ENCODE measurements at regions not wholly inside any gene's neighbourhood (a gene's known extent, or its start where the extent isn't known, plus 50 kb on each side); places are given as distances from the start of the nearest gene placed in this dataset.

DNA sequence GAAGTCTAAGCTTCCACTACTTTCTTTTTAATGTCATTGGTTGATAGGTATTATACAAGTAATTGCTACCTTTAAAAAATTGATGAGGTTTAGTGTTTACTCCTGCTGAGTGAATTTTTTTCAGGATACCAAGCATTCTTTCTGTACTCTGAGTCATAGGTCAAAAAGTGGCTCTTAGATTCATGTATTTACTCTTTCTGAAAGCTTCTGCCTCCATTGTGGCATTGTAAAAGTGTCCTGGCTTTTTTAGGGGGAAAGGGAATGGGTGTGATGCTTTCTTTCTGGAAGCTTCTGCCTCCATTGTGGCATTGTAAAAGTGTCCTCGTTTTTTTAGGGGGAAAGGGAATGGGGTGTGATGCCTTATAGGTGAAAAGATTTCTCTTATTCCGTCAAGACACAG, 286.5 kb downstream of the LPIN1 start:
- H3K9ac ChIP-seq (ENCODE audit: low read length), result no peak overlapping the region
- H3K27me3 ChIP-seq (replicated peaks; ENCODE audit: control insufficient read depth, insufficient read depth, low read length), result no peaks in the 10 kb centered on the region
- H3K4me1 ChIP-seq (ENCODE audit: control insufficient read depth, insufficient read depth, low read length), result peaks cover 27% of the 10 kb centered on the region
- DNase-seq (ENCODE audit: low read depth), result peak; percentile 29
- H3K36me3 ChIP-seq (ENCODE audit: control insufficient read depth, insufficient read depth, low read length, severe bottlenecking), result no peaks in the 10 kb centered on the region
- H3K9me3 ChIP-seq (ENCODE audit: control insufficient read depth, low read length), result no peaks in the 10 kb centered on the region
- H3K4me3 ChIP-seq (ENCODE audit: low read length), result no peak overlapping the region

DNA sequence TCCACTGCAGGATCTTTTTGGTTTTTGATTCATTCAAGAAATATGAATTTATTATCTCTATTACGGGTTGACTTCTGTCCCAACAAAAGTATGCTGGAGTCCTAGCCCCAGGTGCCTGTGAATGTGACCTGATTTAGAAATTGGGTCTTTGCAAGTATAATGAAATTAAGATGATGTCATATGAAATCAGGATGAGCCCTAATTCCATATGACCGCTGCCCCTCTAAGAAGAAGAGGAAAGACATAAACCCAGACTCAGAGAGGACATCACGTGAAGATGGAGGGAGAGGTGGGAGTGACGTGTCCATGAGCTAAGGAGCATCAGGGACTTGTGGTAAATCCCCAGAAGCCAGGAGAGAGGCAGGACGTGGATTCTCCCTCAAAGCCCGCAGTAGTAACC, 287.1 kb downstream of the LPIN1 start:
- Histone ChIP-seq H3K36me3 (ENCODE audit: control insufficient read depth, insufficient read depth, low read length, severe bottlenecking) (no peaks in the 10 kb centered on the region), H3K9me3 (ENCODE audit: control insufficient read depth, low read length) (no peaks in the 10 kb centered on the region), H3K4me1 (ENCODE audit: control insufficient read depth, insufficient read depth, low read length) (peaks cover 27% of the 10 kb centered on the region), H3K9ac (ENCODE audit: low read length) (no peak overlapping the region), H3K27me3 (replicated peaks; ENCODE audit: control insufficient read depth, insufficient read depth, low read length) (no peaks in the 10 kb centered on the region), H3K4me3 (ENCODE audit: low read length) (no peak overlapping the region)
- no peak for DNase-seq (ENCODE audit: low read depth)

DNA sequence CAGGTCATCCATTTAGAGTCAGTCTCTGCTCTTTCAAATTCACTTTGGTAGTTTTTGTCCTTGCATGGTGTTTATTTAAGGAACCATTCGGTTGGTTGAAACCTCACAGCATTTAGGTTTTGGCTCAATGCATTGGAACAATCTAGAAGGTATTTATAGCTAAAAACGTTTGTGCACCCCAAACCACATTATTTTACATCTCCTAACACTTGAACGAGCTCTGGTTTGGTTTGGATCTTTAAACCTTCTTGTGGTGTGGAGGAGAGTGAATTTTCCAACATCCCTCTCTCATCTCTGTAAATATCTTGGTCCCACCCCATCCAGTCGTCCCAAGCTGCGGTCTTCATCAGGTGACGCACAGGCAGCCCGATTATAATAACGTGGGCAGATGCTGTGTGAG, 287.9 kb downstream of the LPIN1 start:
- Histone ChIP-seq H3K4me3 (ENCODE audit: low read length) (no peak overlapping the region), H3K9ac (ENCODE audit: low read length) (no peak overlapping the region), H3K9me3 (ENCODE audit: control insufficient read depth, low read length) (peaks cover 7% of the 10 kb centered on the region), H3K36me3 (ENCODE audit: control insufficient read depth, insufficient read depth, low read length, severe bottlenecking) (no peaks in the 10 kb centered on the region), H3K4me1 (ENCODE audit: control insufficient read depth, insufficient read depth, low read length) (peaks cover 27% of the 10 kb centered on the region), H3K27me3 (replicated peaks; ENCODE audit: control insufficient read depth, insufficient read depth, low read length) (no peaks in the 10 kb centered on the region)
- DNase-seq (ENCODE audit: low read depth), result no peak

DNA sequence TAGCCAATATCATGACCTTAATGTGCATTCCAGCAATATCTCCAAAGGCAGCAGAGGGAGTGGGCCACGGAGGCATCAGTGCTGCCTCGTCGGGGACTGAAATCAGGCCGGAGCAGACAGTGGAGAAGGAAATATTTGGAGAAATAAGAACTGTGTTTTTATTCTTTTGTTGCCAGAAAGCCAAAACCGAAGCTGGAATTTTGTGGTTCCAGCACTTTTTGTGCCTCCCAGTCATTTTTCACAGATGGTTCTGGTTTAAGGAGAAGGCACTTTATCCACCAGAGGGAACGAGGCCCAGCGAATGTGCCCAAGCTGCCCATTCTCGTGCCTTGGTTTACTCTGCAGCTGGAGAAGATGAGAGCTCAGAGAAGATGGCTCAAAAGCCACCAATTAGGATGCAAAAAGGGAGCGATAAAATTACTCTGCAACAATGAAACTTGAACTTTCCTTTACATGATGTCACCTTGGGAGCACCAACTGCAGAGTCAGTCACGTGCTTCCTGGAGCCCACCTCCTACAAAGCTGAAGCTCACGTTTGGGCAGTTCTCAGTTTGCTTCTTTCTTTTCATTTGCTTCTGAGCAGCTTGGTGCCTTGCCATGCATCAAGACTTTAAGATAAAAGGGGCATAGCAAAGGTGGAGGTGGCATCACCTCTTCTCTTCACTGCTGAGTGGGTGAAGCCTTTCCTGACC, 288.7 kb downstream of the LPIN1 start:
- peak; percentile 39 for DNase-seq (ENCODE audit: low read depth)
- Histone ChIP-seq H3K4me3 (ENCODE audit: low read length) (no peak overlapping the region), H3K9me3 (ENCODE audit: control insufficient read depth, low read length) (peaks cover 15% of the 10 kb centered on the region), H3K27me3 (replicated peaks; ENCODE audit: control insufficient read depth, insufficient read depth, low read length) (no peaks in the 10 kb centered on the region), H3K36me3 (ENCODE audit: control insufficient read depth, insufficient read depth, low read length, severe bottlenecking) (no peaks in the 10 kb centered on the region), H3K9ac (ENCODE audit: low read length) (no peak overlapping the region), H3K4me1 (ENCODE audit: control insufficient read depth, insufficient read depth, low read length) (peaks cover 27% of the 10 kb centered on the region)

DNA sequence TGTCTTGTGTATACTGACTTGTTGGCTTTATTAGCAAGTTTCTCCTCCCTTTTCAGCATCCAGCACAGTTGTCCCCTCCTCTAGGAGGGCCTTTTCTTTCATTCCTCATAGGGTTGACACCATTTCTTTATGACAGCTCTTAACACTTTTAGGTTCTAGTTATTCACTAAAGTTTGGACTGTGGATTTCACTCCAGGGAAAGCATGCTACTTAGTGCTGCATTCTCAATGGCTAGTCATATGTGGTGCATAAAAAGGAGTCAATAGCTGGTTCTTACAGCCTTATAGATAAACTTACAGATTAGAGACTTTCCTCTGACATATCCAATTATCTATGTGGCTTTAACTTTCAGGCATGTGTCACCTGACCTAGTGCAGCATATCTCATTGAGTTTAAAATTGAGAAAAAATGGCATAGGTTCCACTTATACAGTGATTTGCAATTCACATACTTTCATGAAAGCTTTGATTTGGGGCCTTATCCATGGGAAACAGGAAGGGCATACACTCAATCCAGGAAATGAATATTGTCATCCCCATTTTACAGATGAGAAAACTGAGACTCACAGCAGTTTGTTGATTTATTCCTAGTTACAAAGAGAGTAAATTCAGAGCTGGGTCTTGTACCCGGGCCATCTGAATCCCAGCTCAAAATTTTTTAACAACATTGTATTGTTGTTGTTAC, 289.7 kb downstream of the LPIN1 start:
- peaks cover 27% of the 10 kb centered on the region for H3K4me1 ChIP-seq (ENCODE audit: control insufficient read depth, insufficient read depth, low read length)
- no peaks in the 10 kb centered on the region for H3K36me3 ChIP-seq (ENCODE audit: control insufficient read depth, insufficient read depth, low read length, severe bottlenecking)
- no peak overlapping the region for H3K4me3 ChIP-seq (ENCODE audit: low read length)
- DNase-seq (ENCODE audit: low read depth), result no peak
- no peaks in the 10 kb centered on the region for H3K27me3 ChIP-seq (replicated peaks; ENCODE audit: control insufficient read depth, insufficient read depth, low read length)
- H3K9me3 ChIP-seq (ENCODE audit: control insufficient read depth, low read length), result peaks cover 20% of the 10 kb centered on the region
- H3K9ac ChIP-seq (ENCODE audit: low read length), result no peak overlapping the region

DNA sequence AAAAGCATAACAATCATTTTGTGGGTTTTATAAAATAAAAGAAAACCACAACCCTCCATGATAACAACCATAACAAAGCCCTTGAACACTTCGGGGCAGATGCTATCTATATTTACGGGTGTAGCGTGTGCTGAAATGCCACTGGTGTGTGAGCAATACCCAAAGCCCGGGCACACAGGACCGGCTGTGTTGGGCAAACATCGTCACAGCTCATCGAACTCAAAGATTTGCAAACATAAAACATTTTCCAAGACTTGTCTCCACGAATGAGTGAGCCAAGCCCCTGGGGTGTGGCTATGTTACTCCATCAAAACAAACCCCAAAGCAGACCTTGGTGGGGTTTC, 290.2 kb downstream of the LPIN1 start:
- Histone ChIP-seq H3K9me3 (ENCODE audit: control insufficient read depth, low read length) (peaks cover 20% of the 10 kb centered on the region), H3K4me1 (ENCODE audit: control insufficient read depth, insufficient read depth, low read length) (peaks cover 27% of the 10 kb centered on the region), H3K36me3 (ENCODE audit: control insufficient read depth, insufficient read depth, low read length, severe bottlenecking) (no peaks in the 10 kb centered on the region), H3K27me3 (replicated peaks; ENCODE audit: control insufficient read depth, insufficient read depth, low read length) (no peaks in the 10 kb centered on the region), H3K4me3 (ENCODE audit: low read length) (no peak overlapping the region), H3K9ac (ENCODE audit: low read length) (no peak overlapping the region)
- DNase-seq (ENCODE audit: low read depth), result no peak

DNA sequence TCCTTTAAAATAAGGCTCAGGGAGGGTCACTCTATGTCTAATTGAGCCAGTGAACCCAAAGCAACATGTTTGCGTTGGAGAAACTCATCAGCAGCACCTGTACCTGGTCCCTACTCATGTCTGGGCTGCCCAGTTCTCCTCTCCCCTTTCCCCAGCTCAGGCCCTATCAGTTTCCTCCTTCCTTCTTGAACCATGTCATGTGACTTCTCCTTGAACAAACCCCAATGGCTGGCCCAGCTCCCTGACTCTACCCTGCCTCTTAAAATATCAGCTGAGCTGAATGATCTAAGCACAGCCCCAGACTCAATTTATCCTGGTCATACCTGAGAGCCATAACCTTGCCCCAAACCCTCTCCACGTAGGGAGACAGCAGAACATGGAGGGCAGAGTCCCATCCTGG, 290.9 kb downstream of the LPIN1 start:
- Histone ChIP-seq H3K27me3 (replicated peaks; ENCODE audit: control insufficient read depth, insufficient read depth, low read length) (no peaks in the 10 kb centered on the region), H3K4me1 (ENCODE audit: control insufficient read depth, insufficient read depth, low read length) (peaks cover 23% of the 10 kb centered on the region), H3K9ac (ENCODE audit: low read length) (no peak overlapping the region), H3K36me3 (ENCODE audit: control insufficient read depth, insufficient read depth, low read length, severe bottlenecking) (no peaks in the 10 kb centered on the region), H3K9me3 (ENCODE audit: control insufficient read depth, low read length) (peaks cover 20% of the 10 kb centered on the region), H3K4me3 (ENCODE audit: low read length) (no peak overlapping the region)
- no peak for DNase-seq (ENCODE audit: low read depth)

DNA sequence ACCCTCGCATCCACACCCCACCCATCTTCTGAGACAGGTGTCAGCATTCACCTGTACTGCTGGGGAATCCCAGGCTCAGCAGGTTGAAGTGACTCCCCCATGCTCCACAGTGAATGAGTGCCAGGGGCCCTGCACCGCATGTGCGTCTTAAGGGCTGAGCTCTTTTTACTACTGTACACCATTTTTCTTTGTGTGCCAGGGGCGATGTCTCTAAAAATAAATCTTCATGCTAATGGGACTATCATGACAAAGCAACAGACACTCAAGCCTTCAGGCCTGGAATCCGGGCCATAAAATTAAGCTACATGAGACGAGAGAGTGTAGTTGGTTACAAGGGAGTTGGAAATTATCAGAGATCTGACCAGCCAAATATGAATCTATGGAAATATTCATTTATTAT, 294.8 kb downstream of the LPIN1 start:
- no peak for DNase-seq (ENCODE audit: low read depth)
- H3K36me3 ChIP-seq (ENCODE audit: control insufficient read depth, insufficient read depth, low read length, severe bottlenecking), result no peaks in the 10 kb centered on the region
- peaks cover 3% of the 10 kb centered on the region for H3K4me1 ChIP-seq (ENCODE audit: control insufficient read depth, insufficient read depth, low read length)
- H3K4me3 ChIP-seq (ENCODE audit: low read length), result no peak overlapping the region
- no peaks in the 10 kb centered on the region for H3K27me3 ChIP-seq (replicated peaks; ENCODE audit: control insufficient read depth, insufficient read depth, low read length)
- no peak overlapping the region for H3K9ac ChIP-seq (ENCODE audit: low read length)
- peaks cover 20% of the 10 kb centered on the region for H3K9me3 ChIP-seq (ENCODE audit: control insufficient read depth, low read length)

DNA sequence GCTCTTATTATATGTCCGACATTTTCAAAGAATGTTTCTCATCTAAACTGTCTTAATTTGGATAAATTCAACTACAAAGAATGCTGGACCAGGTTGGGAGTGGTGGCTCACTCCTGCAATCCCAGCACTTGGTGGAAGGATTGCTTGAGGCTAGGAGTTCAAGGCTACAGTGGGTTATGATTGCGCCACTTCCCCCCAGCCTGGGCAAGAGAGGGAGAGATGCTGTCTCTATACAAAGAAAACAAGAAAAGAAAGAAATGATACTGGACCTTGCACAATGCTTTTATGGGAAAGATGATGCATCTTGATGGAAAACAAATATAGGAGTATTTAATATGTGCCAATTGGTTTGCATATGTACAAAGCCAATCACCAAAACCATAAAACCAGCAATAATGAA, 296.7 kb downstream of the LPIN1 start:
- Histone ChIP-seq H3K36me3 (ENCODE audit: control insufficient read depth, insufficient read depth, low read length, severe bottlenecking) (no peaks in the 10 kb centered on the region), H3K27me3 (replicated peaks; ENCODE audit: control insufficient read depth, insufficient read depth, low read length) (no peaks in the 10 kb centered on the region), H3K9me3 (ENCODE audit: control insufficient read depth, low read length) (peaks cover 20% of the 10 kb centered on the region), H3K4me3 (ENCODE audit: low read length) (no peak overlapping the region), H3K4me1 (ENCODE audit: control insufficient read depth, insufficient read depth, low read length) (peaks cover 5% of the 10 kb centered on the region), H3K9ac (ENCODE audit: low read length) (no peak overlapping the region)
- DNase-seq (ENCODE audit: low read depth), result peak; percentile 45

DNA sequence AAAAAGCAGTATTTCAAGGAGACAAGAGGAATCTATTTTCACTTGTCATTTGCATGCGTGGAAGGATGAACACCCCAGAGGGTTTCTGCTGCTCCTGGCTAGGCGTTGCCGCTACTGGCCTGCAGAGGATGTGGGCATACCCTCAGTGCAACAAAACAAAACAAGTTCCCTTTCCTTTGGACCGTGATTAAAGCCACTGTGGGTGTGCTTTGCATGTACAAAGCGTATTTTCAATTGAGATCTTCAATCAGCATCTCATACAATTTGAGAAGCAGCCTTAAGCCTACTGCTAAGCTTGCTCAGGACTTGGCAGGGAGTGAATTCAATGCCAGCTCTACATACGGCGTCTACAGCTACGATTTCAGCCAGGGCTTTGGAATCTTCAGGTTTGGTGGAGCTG, 298.4 kb downstream of the LPIN1 start:
- Histone ChIP-seq H3K9ac (ENCODE audit: low read length) (no peak overlapping the region), H3K9me3 (ENCODE audit: control insufficient read depth, low read length) (peaks cover 8% of the 10 kb centered on the region)
- no peak for DNase-seq (ENCODE audit: low read depth)

DNA sequence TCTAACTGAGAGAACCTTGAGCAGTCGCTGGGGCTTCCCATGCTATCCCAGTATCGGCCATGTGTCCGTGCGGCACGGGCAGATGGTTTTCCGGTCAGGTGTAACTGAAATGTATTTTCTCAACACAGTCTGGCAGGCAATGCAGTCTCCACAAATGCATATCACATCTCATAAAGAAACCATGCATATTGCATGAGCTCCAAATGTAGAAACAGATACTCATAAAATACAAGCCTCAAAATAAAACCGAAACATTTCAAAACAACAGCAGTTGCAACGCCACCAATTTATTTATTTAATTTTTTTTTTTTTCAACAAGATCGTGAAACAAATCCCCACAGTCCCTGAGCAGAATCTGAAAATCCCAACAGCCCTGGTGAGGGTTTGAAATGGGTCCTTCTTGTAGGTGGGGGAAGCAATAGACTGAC, 299.4 kb downstream of the LPIN1 start:
- DNase-seq (ENCODE audit: low read depth), result no peak
- Histone ChIP-seq H3K27me3 (replicated peaks; ENCODE audit: control insufficient read depth, insufficient read depth, low read length) (no peaks in the 10 kb centered on the region), H3K4me1 (ENCODE audit: control insufficient read depth, insufficient read depth, low read length) (peaks cover 5% of the 10 kb centered on the region), H3K4me3 (ENCODE audit: low read length) (peak overlapping the region; percentile 37), H3K9me3 (ENCODE audit: control insufficient read depth, low read length) (no peaks in the 10 kb centered on the region), H3K36me3 (ENCODE audit: control insufficient read depth, insufficient read depth, low read length, severe bottlenecking) (no peaks in the 10 kb centered on the region), H3K9ac (ENCODE audit: low read length) (no peak overlapping the region)

More for the DNA sequence above, 298.4 kb downstream of the LPIN1 start:
- Histone ChIP-seq H3K36me3 (ENCODE audit: control insufficient read depth, insufficient read depth, low read length, severe bottlenecking) (no peaks in the 10 kb centered on the region), H3K27me3 (replicated peaks; ENCODE audit: control insufficient read depth, insufficient read depth, low read length) (no peaks in the 10 kb centered on the region), H3K4me3 (ENCODE audit: low read length) (no peak overlapping the region), H3K4me1 (ENCODE audit: control insufficient read depth, insufficient read depth, low read length) (peaks cover 5% of the 10 kb centered on the region)

Measured in adipocyte (in vitro differentiated cells).